ENCODE measurements at regions not wholly inside any gene's neighbourhood (a gene's known extent, or its start where the extent isn't known, plus 50 kb on each side); places are given as distances from the start of the nearest gene placed in this dataset.

DNA sequence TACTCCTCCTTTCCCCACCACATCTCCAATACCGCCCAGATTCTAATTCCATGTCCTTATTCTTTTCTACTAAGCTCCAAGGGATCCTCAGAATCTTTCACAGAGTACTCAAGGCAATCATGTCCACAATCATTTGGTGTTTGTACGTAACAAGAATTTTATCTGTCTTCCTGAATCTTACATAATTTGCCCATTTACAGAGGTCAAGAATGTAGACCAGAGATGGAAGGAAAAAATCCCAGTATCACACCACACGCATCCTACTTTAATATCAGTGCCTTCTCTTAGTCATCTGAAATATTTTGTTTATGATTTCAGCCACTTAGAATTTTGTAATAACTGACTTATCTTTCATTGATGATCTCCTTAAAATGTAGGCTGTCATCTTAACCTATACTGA is 366.0 kb upstream of the LRRC7 start:
- H3K4me3 ChIP-seq = no peak overlapping the region
- no peaks in the 10 kb centered on the region for H3K27me3 ChIP-seq
- no peak for TF ChIP-seq CTCF (IDR thresholded peaks at IDR 0.05)
- no peak overlapping the region for H3K27ac ChIP-seq
- no peaks in the 10 kb centered on the region for H3K36me3 ChIP-seq
- H3K4me1 ChIP-seq = no peaks in the 10 kb centered on the region
- no peak for DNase-seq
- intact Hi-C loops (cut with DNase I; ENCODE audit: low total_unique reads) = no loop called here
- H3K9me3 ChIP-seq = peaks cover 0 to 6% (median 0%) of the 10 kb centered on the region in 3 donors

- no peak for DNase-seq
- no peak overlapping the region for H3K4me3 ChIP-seq
- no peak for TF ChIP-seq CTCF (IDR thresholded peaks at IDR 0.05)
- no peaks in the 10 kb centered on the region for H3K27me3 ChIP-seq
- H3K9me3 ChIP-seq = peaks cover 0 to 6% (median 0%) of the 10 kb centered on the region in 3 donors
- H3K36me3 ChIP-seq = no peaks in the 10 kb centered on the region
- intact Hi-C loops (cut with DNase I; ENCODE audit: low total_unique reads) = no loop called here
- H3K27ac ChIP-seq = no peak overlapping the region
- H3K4me1 ChIP-seq = no peaks in the 10 kb centered on the region
Observed at GRCh38 chr1:69203166-69203565, 364.6 kb upstream of the LRRC7 start.

- H3K4me1 ChIP-seq = no peaks in the 10 kb centered on the region
- TF ChIP-seq CTCF (IDR thresholded peaks at IDR 0.05) = no peak
- DNase-seq = no peak
- no peaks in the 10 kb centered on the region for H3K36me3 ChIP-seq
- H3K4me3 ChIP-seq = no peak overlapping the region
- H3K27me3 ChIP-seq = no peaks in the 10 kb centered on the region
- intact Hi-C loops (cut with DNase I; ENCODE audit: low total_unique reads) = no loop called here
- no peaks in the 10 kb centered on the region for H3K9me3 ChIP-seq
- H3K27ac ChIP-seq = no peak overlapping the region
Observed at GRCh38 chr1:69213644-69214043, 354.1 kb upstream of the LRRC7 start.

- Histone ChIP-seq H3K4me1 (no peaks in the 10 kb centered on the region), H3K4me3 (no peak overlapping the region), H3K27me3 (no peaks in the 10 kb centered on the region), H3K9me3 (no peaks in the 10 kb centered on the region), H3K36me3 (no peaks in the 10 kb centered on the region), H3K27ac (no peak overlapping the region)
- no peak for DNase-seq
- TF ChIP-seq CTCF (IDR thresholded peaks at IDR 0.05) = no peak
- intact Hi-C loops (cut with DNase I; ENCODE audit: low total_unique reads) = no loop called here
Observed at GRCh38 chr1:69215883-69216282, 351.8 kb upstream of the LRRC7 start.

GRCh38 chr1:69220672-69221071 is 347.1 kb upstream of the LRRC7 start:
- Histone ChIP-seq H3K27me3 (no peaks in the 10 kb centered on the region), H3K27ac (no peak overlapping the region), H3K36me3 (no peaks in the 10 kb centered on the region), H3K9me3 (no peaks in the 10 kb centered on the region), H3K4me3 (no peak overlapping the region), H3K4me1 (peaks cover 0 to 13% (median 0%) of the 10 kb centered on the region in 4 donors)
- no peak for DNase-seq
- TF ChIP-seq CTCF (IDR thresholded peaks at IDR 0.05) = no peak
- intact Hi-C loops (cut with DNase I; ENCODE audit: low total_unique reads) = no loop called here

- Histone ChIP-seq H3K4me1 (peaks cover 0 to 13% (median 0%) of the 10 kb centered on the region in 4 donors), H3K27me3 (no peaks in the 10 kb centered on the region), H3K27ac (no peak overlapping the region), H3K36me3 (no peaks in the 10 kb centered on the region), H3K4me3 (no peak overlapping the region), H3K9me3 (no peaks in the 10 kb centered on the region)
- no peak for TF ChIP-seq CTCF (IDR thresholded peaks at IDR 0.05)
- no peak for DNase-seq
- intact Hi-C loops (cut with DNase I; ENCODE audit: low total_unique reads) = no loop called here
Observed at GRCh38 chr1:69221524-69221923, 346.2 kb upstream of the LRRC7 start.

Measured in tibial artery (tissue), 4 donors.